ENCODE measurements at regions not wholly inside any gene's neighbourhood (a gene's known extent, or its start where the extent isn't known, plus 50 kb on each side); places are given as distances from the start of the nearest gene placed in this dataset.
A peak's percentile ranks its signal among the peaks of the same experiment; 100 is the strongest.
"Not testable (repeated sequence)": the region's sequence is repeated elsewhere in the genome, so short reads cannot be mapped to it uniquely, and the experiment has no call there.

DNA sequence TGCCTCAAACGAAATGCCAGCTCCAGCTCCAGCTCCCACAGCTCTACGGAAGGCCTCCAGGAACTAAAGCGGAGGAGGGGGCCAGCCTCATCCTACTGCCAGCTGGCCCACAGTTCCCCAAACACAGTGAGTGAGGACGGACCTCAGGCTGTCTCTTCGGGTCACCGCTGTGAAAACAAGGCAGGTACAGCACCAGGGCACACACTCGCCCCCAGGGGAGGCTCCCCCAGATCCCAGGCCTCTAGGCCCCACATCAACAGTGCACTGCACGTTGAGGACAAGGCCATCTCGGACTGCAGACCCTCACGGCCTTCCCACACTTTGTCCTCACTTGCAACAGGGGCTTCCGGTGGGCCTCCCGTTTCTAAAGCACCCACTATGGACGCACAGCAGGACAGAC lies 95.0 kb downstream of the GTF2H2C_2 start:
- H3K27me3 ChIP-seq; H3K4me1 ChIP-seq; H3K4me3 ChIP-seq; H3K36me3 ChIP-seq; H3K27ac ChIP-seq; ATAC-seq; intact Hi-C loops (cut with DNase I); H3K9me3 ChIP-seq: not testable (repeated sequence)
- DNase-seq = peak; percentile 36

DNA sequence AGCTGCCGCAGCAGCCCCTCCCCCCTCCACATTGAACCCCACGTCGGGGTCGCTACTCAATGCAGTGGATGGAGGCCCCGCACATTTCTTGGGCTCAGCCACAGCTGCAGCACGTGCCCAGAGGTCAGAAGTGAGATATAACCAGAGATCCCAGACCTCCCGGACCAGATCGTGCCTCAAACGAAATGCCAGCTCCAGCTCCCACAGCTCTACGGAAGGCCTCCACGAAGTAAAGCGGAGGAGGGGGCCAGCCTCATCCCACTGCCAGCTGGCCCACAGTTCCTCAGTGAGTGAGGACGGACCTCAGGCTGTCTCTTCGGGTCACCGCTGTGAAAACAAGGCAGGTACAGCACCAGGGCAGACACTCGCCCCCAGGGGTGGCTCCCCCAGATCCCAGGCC lies 95.6 kb downstream of the GTF2H2C_2 start:
- H3K27ac ChIP-seq; H3K36me3 ChIP-seq; intact Hi-C loops (cut with DNase I); ATAC-seq; H3K9me3 ChIP-seq; H3K4me3 ChIP-seq; H3K27me3 ChIP-seq; H3K4me1 ChIP-seq: not testable (repeated sequence)
- DNase-seq = peak; percentile 58

Data from upper lobe of right lung (tissue), 1 donor.